ENCODE measurements at regions not wholly inside any gene's neighbourhood (a gene's known extent, or its start where the extent isn't known, plus 50 kb on each side); places are given as distances from the start of the nearest gene placed in this dataset.

DNA sequence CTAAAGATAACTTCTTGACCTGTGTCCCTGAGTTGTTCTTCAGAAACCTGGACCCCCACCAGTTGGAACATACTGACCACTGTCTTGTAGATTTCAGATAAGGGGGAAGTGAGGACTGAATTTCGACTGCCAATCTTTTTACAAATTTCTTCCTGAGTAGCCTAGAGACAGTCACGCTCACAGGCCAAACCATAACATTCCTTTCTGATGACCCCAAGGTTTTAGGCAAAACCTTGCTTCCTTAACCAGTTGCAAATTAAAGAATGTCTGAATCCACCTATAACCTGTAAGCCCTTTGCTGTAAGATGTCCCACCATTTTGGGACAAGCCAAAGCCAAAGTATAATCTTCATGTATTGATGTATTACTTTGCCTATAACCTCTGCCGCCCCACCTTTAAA, 306.9 kb downstream of the LRFN2 start:
- Mint-ChIP-seq H3K4me1 (no peaks in the 10 kb centered on the region), H3K36me3 (ENCODE audit: low read depth) (no peaks in the 10 kb centered on the region), H3K27ac (no peak overlapping the region), H3K4me3 (no peak overlapping the region), H3K27me3 (peaks cover 37% of the 10 kb centered on the region)
- DNase-seq (no peak), ATAC-seq (no peak)
- no peaks in the 10 kb centered on the region for H3K9me3 ChIP-seq (ENCODE audit: control insufficient read depth, low read length, poor library complexity, severe bottlenecking)

DNA sequence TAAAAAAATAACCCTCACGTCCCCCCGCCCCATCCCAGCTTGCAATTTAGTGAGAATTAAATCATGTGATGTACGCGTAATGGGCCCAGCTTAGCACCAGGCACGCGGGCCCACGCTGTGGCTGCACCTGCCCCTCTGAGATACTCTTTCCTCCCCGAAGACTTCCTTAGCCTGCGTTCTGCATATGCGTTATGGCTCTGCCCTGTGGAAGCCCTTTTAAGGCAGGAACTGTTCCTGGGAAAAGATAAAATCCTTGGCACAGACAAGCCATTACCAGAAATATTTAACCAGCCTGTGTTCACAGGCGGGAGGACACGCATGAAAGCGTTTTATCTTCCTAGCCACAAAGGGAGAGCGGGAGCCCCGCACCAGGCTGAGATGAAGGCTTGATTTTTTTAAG, 311.0 kb downstream of the LRFN2 start:
- H3K36me3 Mint-ChIP-seq (ENCODE audit: low read depth), result no peaks in the 10 kb centered on the region
- DNase-seq (no peak), ATAC-seq (no peak)
- peaks cover 25% of the 10 kb centered on the region for H3K27me3 Mint-ChIP-seq
- no peak overlapping the region for H3K4me3 Mint-ChIP-seq
- H3K9me3 ChIP-seq (ENCODE audit: control insufficient read depth, low read length, poor library complexity, severe bottlenecking), result no peaks in the 10 kb centered on the region
- no peak overlapping the region for H3K27ac Mint-ChIP-seq
- no peaks in the 10 kb centered on the region for H3K4me1 Mint-ChIP-seq

DNA sequence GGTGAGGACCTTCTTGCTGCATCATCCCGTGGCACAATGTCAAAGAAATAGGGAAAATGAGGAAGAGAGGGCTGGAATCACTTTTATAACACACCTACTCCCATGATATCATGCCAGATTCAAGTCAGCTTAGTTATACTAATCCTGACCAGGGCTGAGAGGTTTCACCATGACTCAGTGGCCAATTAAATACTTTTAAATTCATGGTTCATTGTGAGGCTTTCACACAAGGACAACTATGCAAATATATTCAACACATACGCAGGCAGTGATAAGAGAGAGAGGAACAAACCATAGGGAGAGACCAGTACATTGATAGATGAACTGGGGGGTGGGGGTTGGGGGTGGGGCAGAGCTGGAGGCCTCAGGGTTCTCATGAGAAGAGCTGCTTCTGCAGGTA, 313.1 kb downstream of the LRFN2 start:
- no peak overlapping the region for H3K4me3 Mint-ChIP-seq
- no peaks in the 10 kb centered on the region for H3K9me3 ChIP-seq (ENCODE audit: control insufficient read depth, low read length, poor library complexity, severe bottlenecking)
- DNase-seq, result no peak
- no peak overlapping the region for H3K27ac Mint-ChIP-seq
- H3K36me3 Mint-ChIP-seq (ENCODE audit: low read depth), result no peaks in the 10 kb centered on the region
- no peak for ATAC-seq
- peaks cover 26% of the 10 kb centered on the region for H3K27me3 Mint-ChIP-seq
- H3K4me1 Mint-ChIP-seq, result no peaks in the 10 kb centered on the region

DNA sequence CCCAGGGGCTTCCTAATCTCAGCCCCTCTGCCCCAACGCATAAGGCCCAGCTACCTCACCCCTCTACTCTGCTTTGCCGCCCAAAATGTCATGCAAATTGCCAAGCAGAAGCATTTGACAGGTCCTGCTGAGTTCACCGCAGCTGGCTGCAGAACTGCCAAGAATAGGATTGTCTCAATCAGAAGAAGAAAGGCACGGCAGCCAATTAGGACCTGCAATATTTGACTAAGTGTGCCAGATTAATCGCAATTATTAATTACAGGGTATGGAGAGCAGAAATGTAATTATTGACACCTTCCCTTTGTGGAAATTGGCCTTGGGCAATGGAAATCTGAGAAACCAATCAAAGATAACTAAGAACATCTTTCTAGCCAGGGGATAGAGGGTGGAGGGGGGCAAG, 318.6 kb downstream of the LRFN2 start:
- H3K27ac Mint-ChIP-seq, result no peak overlapping the region
- H3K36me3 Mint-ChIP-seq (ENCODE audit: low read depth), result peaks cover 2% of the 10 kb centered on the region
- H3K27me3 Mint-ChIP-seq, result peaks cover 23% of the 10 kb centered on the region
- H3K4me3 Mint-ChIP-seq, result no peak overlapping the region
- H3K9me3 ChIP-seq (ENCODE audit: control insufficient read depth, low read length, poor library complexity, severe bottlenecking), result no peaks in the 10 kb centered on the region
- no peak for ATAC-seq
- no peaks in the 10 kb centered on the region for H3K4me1 Mint-ChIP-seq
- DNase-seq, result no peak

DNA sequence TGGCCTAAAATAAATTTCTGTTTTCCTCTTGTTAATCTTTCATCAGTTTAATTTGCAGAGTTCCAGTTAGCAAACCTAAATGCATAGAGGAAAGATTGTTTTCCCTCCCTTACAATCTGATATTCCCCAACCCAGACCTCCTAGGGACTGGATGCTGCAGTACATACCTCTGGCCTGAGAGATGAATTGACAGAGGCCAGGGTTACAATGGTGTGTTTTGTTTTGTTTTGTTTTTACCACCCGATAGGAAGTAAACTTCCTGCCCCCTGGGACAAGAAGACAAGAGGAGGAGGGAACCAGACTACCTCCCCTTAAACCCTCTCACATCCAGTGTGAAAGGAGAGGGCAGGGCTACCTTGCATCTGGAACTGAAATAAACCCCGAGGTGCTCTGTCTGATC, 319.0 kb downstream of the LRFN2 start:
- Mint-ChIP-seq H3K27ac (no peak overlapping the region), H3K4me3 (no peak overlapping the region), H3K27me3 (peaks cover 19% of the 10 kb centered on the region), H3K36me3 (ENCODE audit: low read depth) (peaks cover 2% of the 10 kb centered on the region), H3K4me1 (no peaks in the 10 kb centered on the region)
- no peaks in the 10 kb centered on the region for H3K9me3 ChIP-seq (ENCODE audit: control insufficient read depth, low read length, poor library complexity, severe bottlenecking)
- no peak for ATAC-seq
- no peak for DNase-seq

DNA sequence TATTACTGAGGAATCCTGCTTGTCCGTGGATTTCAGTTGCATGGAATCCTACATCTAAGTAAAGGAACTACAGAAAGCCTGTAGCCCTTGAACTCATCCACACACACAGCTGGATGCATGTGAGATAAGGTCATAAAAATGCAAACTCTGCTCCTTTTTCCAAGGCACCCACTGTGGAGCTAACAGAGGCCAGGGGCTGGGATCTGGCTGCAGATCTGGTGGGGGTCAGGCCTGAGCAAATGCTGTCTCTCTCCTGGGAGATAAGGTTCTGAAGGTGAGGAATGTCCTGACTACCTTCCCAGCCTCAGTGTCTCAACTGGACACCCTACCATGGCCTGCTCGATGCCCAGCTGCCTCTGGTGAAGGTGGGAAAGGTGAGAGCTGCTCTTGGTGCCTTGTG, 321.5 kb downstream of the LRFN2 start:
- H3K36me3 Mint-ChIP-seq (ENCODE audit: low read depth), result peaks cover 2% of the 10 kb centered on the region
- no peaks in the 10 kb centered on the region for H3K4me1 Mint-ChIP-seq
- DNase-seq (no peak), ATAC-seq (no peak)
- H3K27ac Mint-ChIP-seq, result no peak overlapping the region
- no peak overlapping the region for H3K4me3 Mint-ChIP-seq
- peaks cover 14% of the 10 kb centered on the region for H3K27me3 Mint-ChIP-seq
- no peaks in the 10 kb centered on the region for H3K9me3 ChIP-seq (ENCODE audit: control insufficient read depth, low read length, poor library complexity, severe bottlenecking)

DNA sequence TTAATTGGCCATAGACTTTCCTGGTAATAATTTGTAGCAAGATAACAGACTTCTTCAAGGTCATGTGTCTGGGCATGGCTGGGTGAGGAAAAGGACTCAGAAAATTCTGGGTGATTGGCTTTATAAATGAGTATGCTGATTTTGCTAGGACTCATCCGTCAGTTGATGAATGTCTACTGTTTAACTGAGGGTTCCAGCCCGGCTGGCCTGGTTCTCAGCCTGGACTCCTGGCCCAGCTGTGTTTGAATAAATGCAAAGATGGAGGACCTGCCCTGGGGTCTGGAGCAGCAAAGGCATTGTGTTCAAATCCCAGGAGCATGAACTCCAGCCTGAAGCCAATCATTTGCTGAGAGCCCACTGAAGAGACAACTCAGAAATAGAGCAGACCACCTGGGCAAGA, 323.2 kb downstream of the LRFN2 start:
- ATAC-seq, result no peak
- Mint-ChIP-seq H3K4me3 (no peak overlapping the region), H3K27me3 (peaks cover 6% of the 10 kb centered on the region), H3K36me3 (ENCODE audit: low read depth) (peaks cover 2% of the 10 kb centered on the region), H3K27ac (no peak overlapping the region), H3K4me1 (no peaks in the 10 kb centered on the region)
- H3K9me3 ChIP-seq (ENCODE audit: control insufficient read depth, low read length, poor library complexity, severe bottlenecking), result no peaks in the 10 kb centered on the region
- no peak for DNase-seq

DNA sequence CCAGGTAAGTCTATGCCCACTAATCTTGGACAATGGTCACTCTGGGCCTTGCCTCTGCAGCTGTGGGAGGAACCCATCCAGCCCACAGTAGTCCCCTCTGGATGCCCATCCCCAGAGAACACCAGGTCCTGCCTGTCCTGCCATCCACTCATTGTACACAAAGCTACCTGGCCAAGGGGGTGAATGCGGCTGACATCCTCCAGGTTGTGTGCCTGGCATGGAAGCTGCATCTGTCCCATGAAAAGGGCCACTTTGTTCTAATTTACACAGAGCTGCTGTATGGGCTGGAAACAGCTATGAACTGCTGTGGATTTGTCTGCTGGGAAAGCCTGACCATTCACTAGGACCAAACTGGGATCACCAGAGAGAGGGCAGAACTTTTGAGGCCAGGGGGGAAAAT, 324.8 kb downstream of the LRFN2 start:
- Mint-ChIP-seq H3K4me1 (no peaks in the 10 kb centered on the region), H3K27ac (no peak overlapping the region), H3K27me3 (peaks cover 6% of the 10 kb centered on the region), H3K4me3 (no peak overlapping the region), H3K36me3 (ENCODE audit: low read depth) (no peaks in the 10 kb centered on the region)
- ATAC-seq, result no peak
- DNase-seq, result no peak
- no peaks in the 10 kb centered on the region for H3K9me3 ChIP-seq (ENCODE audit: control insufficient read depth, low read length, poor library complexity, severe bottlenecking)

DNA sequence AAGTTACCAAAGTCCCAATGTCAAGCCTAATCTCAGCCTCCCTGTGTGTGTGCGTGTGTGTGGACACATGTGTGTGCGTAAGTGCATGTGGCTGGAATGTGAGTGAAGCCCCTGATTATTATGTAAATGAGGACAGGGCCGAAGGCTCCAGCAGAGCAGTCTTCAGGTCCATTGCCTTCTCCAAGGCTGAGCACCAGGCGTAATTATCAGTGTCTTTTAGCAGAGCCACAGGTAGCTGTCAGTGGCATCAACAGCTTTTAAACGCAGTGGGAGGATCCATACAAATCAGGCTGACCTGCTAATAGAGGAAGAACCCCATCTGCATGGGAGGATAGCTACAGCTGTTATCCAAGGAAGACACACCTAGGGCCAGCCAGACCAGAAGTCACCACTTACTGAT, 324.3 kb upstream of the MOCS1 start:
- peaks cover 10% of the 10 kb centered on the region for H3K27me3 Mint-ChIP-seq
- H3K9me3 ChIP-seq (ENCODE audit: control insufficient read depth, low read length, poor library complexity, severe bottlenecking), result no peaks in the 10 kb centered on the region
- ATAC-seq, result no peak
- no peak overlapping the region for H3K4me3 Mint-ChIP-seq
- H3K27ac Mint-ChIP-seq, result no peak overlapping the region
- H3K4me1 Mint-ChIP-seq, result no peaks in the 10 kb centered on the region
- no peak for DNase-seq
- H3K36me3 Mint-ChIP-seq (ENCODE audit: low read depth), result no peaks in the 10 kb centered on the region

DNA sequence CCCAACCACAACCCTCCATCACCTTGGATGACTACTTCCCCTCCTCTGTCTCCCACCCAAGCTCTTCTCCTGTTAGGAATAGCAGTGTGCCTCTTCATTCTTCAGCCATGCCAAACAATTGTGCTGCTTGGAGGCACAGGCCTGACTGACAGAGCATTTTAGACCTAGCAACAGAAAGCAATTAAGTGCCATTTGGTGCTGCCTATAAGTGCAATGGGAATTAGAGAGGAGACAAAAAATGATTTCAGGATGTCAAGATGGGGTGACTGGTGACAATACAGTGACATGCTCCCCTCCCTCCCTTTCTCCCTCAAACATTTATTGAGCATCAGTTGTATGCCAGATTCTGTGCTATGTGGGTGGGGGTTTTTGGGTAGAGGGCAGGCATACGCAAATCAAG, 322.6 kb upstream of the MOCS1 start:
- H3K27me3 Mint-ChIP-seq, result peaks cover 18% of the 10 kb centered on the region
- ATAC-seq (no peak), DNase-seq (no peak)
- H3K9me3 ChIP-seq (ENCODE audit: control insufficient read depth, low read length, poor library complexity, severe bottlenecking), result no peaks in the 10 kb centered on the region
- no peak overlapping the region for H3K4me3 Mint-ChIP-seq
- H3K36me3 Mint-ChIP-seq (ENCODE audit: low read depth), result no peaks in the 10 kb centered on the region
- no peak overlapping the region for H3K27ac Mint-ChIP-seq
- H3K4me1 Mint-ChIP-seq, result no peaks in the 10 kb centered on the region

DNA sequence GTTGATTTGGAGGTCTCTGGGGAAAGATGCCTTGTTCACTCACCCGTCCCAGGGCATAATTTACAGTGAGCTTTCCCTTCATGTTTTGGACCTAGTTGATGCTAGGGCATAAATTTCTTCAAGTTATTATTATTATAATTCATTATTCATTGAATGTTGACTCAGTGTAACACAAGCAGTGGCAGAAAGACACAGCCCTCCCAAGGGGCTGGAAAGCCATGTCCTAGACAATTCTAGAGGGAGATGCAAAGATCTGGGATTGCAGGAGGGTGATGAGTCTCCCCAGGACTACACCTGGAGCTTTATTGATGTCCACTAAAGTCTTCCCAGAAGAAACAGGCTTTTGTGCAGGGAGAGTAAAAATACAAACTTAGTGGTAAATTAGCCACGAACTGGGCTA, 322.0 kb upstream of the MOCS1 start:
- H3K36me3 Mint-ChIP-seq (ENCODE audit: low read depth), result no peaks in the 10 kb centered on the region
- no peak overlapping the region for H3K27ac Mint-ChIP-seq
- H3K4me3 Mint-ChIP-seq, result no peak overlapping the region
- DNase-seq (no peak), ATAC-seq (no peak)
- no peaks in the 10 kb centered on the region for H3K9me3 ChIP-seq (ENCODE audit: control insufficient read depth, low read length, poor library complexity, severe bottlenecking)
- no peaks in the 10 kb centered on the region for H3K4me1 Mint-ChIP-seq
- peaks cover 18% of the 10 kb centered on the region for H3K27me3 Mint-ChIP-seq

DNA sequence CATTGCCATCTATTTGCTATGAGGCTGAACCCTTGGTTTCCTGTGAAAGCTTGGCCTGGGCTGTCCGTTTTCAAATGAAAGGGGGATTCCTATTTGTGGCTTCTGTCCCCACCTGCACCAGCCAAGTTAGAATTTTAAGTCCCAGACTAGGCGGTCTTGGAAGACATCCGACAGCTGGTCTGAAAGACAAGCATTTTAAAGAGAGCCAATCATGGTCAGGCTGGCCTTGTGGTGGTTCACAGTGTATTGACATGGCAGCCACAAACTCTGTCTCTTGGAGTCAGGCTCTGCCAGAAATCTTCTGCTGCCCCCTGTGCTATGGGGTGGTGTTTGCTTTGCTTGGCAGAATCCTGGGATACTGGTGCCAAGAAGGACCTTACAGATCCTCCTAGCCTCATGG, 319.2 kb upstream of the MOCS1 start:
- Mint-ChIP-seq H3K4me3 (no peak overlapping the region), H3K36me3 (ENCODE audit: low read depth) (no peaks in the 10 kb centered on the region), H3K27me3 (peaks cover 25% of the 10 kb centered on the region), H3K27ac (no peak overlapping the region), H3K4me1 (no peaks in the 10 kb centered on the region)
- ATAC-seq, result no peak
- no peak for DNase-seq
- H3K9me3 ChIP-seq (ENCODE audit: control insufficient read depth, low read length, poor library complexity, severe bottlenecking), result no peaks in the 10 kb centered on the region

DNA sequence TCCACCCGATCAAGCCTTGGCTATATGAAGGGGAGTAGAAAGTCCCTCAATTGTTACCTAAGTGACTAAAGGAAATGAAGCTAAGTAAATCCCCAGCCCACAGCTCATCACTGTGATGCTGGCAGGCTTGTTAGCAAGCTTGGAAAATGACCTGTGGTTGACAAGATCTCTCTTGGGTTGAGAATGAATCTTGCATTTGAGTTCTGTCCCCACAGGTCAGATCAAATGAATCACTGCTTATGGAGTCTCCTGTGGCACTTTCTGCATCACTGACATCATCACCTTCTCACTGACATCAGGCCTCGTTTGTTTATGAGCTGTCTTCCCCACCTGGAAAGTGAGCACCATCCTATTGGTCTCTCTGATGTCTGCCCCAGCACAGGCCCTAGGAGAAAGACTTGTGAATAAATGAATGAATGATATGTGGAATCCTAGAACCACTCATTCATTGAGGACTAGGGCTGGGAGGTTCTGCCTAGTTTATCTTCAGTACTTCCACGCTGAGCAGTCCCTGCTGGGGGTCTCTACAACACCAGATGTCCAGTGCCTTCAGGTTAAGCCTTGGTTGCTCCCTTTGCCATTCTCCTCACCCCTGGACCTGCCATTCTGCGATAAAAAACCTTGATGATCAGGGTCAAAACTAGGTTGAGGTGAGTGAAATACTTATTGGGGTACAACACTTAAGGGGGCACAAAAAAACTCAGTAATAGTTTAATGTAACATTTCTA, 318.4 kb upstream of the MOCS1 start:
- Mint-ChIP-seq H3K27ac (no peak overlapping the region), H3K4me3 (no peak overlapping the region), H3K36me3 (ENCODE audit: low read depth) (no peaks in the 10 kb centered on the region), H3K27me3 (peaks cover 29% of the 10 kb centered on the region), H3K4me1 (no peaks in the 10 kb centered on the region)
- no peak for DNase-seq
- no peaks in the 10 kb centered on the region for H3K9me3 ChIP-seq (ENCODE audit: control insufficient read depth, low read length, poor library complexity, severe bottlenecking)
- ATAC-seq, result no peak

DNA sequence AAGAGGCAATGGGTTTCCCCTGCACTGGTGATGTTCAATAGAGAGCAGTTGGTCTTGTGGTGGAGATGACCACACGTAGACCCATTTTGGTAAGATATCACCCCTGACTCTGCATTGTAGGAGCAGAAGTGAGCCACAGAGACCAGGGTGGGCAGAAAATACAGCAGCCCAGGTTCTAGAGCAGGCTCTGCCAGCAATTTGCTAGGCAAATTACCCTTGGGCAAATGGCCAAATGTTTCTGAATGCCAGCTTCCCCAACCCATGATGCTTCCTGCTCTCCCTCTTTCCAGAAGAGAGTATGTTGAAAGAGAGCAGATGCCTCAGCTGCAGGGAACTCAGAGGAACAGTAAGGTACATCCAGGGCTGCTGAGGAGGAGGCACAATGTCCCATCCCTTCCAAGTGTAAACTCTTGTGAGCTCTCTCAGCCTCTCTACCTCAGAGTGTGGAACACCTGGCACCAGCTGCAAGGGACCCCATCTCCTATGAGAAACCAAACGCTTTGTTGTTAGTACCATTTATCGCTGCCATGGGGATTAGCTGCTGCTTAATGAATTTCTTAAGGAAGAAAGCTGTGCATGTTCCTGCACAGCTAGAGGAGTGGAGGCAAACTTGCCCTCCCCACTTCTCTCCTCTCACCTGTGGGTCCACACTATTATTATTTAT, 317.5 kb upstream of the MOCS1 start:
- ATAC-seq, result no peak
- Mint-ChIP-seq H3K27ac (no peak overlapping the region), H3K27me3 (peaks cover 30% of the 10 kb centered on the region), H3K4me1 (no peaks in the 10 kb centered on the region), H3K36me3 (ENCODE audit: low read depth) (no peaks in the 10 kb centered on the region), H3K4me3 (no peak overlapping the region)
- H3K9me3 ChIP-seq (ENCODE audit: control insufficient read depth, low read length, poor library complexity, severe bottlenecking), result no peaks in the 10 kb centered on the region
- no peak for DNase-seq

All from T-helper 17 cell (primary cell).